ENCODE measurements at regions not wholly inside any gene's neighbourhood (a gene's known extent, or its start where the extent isn't known, plus 50 kb on each side); places are given as distances from the start of the nearest gene placed in this dataset.

DNA sequence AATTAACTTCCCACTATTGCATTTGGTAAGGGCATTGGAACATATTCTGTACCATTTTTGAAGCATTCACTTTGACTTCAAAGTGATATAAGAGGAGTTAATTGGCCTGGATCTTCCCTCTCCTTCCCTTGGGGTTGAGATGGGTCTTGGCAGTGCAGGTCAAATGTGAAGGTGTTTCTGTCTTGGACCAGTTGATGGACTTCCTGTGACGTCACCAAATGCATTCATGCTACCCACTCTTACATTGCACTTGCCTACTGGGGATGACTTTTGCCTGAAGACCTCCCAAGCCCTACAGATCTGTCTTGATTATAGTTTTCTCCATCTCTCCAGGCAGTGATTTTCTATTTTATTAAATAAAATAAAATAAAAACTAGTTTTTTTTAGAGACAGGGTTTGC lies 221.5 kb downstream of the BUB3 start:
- FAIRE-seq, result no peak
- Histone ChIP-seq H3K27ac (ENCODE audit: extremely low read length, insufficient read depth, low read length) (no peak overlapping the region), H3K9ac (ENCODE audit: insufficient read depth, low read depth, low read length) (no peak overlapping the region), H3K36me3 (replicated peaks in 1 of 2; ENCODE audit: control insufficient read depth in 1 of 2, insufficient read depth in 2 of 2, low read length in 2 of 2) (no peaks in the 10 kb centered on the region), H3K9me3 (ENCODE audit: low read length) (no peaks in the 10 kb centered on the region), H4K20me1 (ENCODE audit: insufficient read depth, low read length) (no peaks in the 10 kb centered on the region), H3K4me1 (ENCODE audit: insufficient read depth, low read length) (peaks cover 17% of the 10 kb centered on the region), H2AFZ (ENCODE audit: low read length) (no peak overlapping the region), H3K27me3 (ENCODE audit: control insufficient read depth in 1 of 2, insufficient read depth in 2 of 2, low read length in 2 of 2) (peaks cover 2 to 6% of the 10 kb centered on the region in 2 experiments; a peak in 3 of 5 replicates), H3K4me2 (ENCODE audit: low read depth, low read length) (no peak overlapping the region), H3K79me2 (ENCODE audit: insufficient read depth, low read length) (no peaks in the 10 kb centered on the region), H3K4me3 (replicated peaks in 1 of 3; ENCODE audit: insufficient read depth in 1 of 3, low read depth in 2 of 3, low read length in 3 of 3) (no peak overlapping the region)
- in situ Hi-C loops (cut with HindIII; ENCODE audit: extremely low pct_ligation_motif_present, low pct_unique_long_range_greater_than_20kb), result loop anchor here (5.0 kb wide), 1 partner anchor 243 kb away; no protein-coding TSS in a partner anchor
- intact Hi-C loops (cut with micrococcal nuclease; ENCODE audit: unreplicated experiment), result no loop called here
- no peak for ATAC-seq
- BruUV-seq (replicated peaks), result no TSS peak
- WGBS (ENCODE audit: low lambda C conversion rate), result 33% methylated on average over 1 of the region's 1 CpG
- CTCF ChIA-PET (ENCODE audit: low intra/inter-chr PET ratio, low total read pairs), result no interaction called here
- no peak for DNase-seq (ENCODE audit: low spot score)
- POLR2A ChIA-PET, result no interaction called here
- no peak for TF ChIP-seq POLR2AphosphoS5 (IDR thresholded peaks at IDR 0.05; ENCODE audit: low read depth, low read length)
- peak; percentile 96 for TF ChIP-seq CREB1 (IDR thresholded peaks at IDR 0.05)
- TF ChIP-seq CREB1 (CRISPR knock-in tag; IDR thresholded peaks at IDR 0.05), result no peak
- TF ChIP-seq ATF7 (IDR thresholded peaks at IDR 0.05), result peak; percentile 85
- no peak for TF ChIP-seq ATF7 (CRISPR knock-in tag; IDR thresholded peaks at IDR 0.05)

DNA sequence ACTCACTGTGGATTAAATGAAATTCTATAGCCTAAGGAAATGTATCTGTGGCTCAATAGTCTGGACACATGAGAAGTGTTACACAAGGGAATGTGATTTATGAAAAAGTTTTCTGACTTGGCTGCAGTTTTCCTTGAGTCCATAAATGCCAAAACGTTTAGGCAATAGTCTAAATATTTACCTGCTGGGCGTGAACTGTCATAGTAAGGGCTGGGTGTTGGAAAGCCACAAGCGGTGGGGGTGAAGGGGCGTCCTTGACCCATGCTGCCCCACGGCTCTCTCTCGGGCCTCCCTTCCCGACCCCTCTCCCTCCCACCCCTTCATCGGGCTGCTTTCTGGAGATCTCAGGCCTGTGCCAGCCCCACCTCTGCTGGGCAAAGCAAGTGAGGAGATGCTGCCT lies 223.7 kb downstream of the BUB3 start:
- ChIA-PET POLR2A (no interaction called here), CTCF (ENCODE audit: low intra/inter-chr PET ratio, low total read pairs) (no interaction called here)
- peak; percentile 68 for ATAC-seq
- no peak overlapping the region for H3K4me3 ChIP-seq (replicated peaks in 1 of 3; ENCODE audit: insufficient read depth in 1 of 3, low read depth in 2 of 3, low read length in 3 of 3)
- no peak overlapping the region for H3K9ac ChIP-seq (ENCODE audit: insufficient read depth, low read depth, low read length)
- in situ Hi-C loops (cut with HindIII; ENCODE audit: extremely low pct_ligation_motif_present, low pct_unique_long_range_greater_than_20kb), result loop anchor here (5.0 kb wide), 1 partner anchor 246 kb away; no protein-coding TSS in a partner anchor
- H2AFZ ChIP-seq (ENCODE audit: low read length), result no peak overlapping the region
- H3K4me1 ChIP-seq (ENCODE audit: insufficient read depth, low read length), result peaks cover 17% of the 10 kb centered on the region
- intact Hi-C loops (cut with micrococcal nuclease; ENCODE audit: unreplicated experiment), result no loop called here
- no peak overlapping the region for H3K4me2 ChIP-seq (ENCODE audit: low read depth, low read length)
- no TSS peak for BruUV-seq (replicated peaks)
- peaks cover 2 to 10% of the 10 kb centered on the region in 2 experiments; a peak in 3 of 5 replicates for H3K27me3 ChIP-seq (ENCODE audit: control insufficient read depth in 1 of 2, insufficient read depth in 2 of 2, low read length in 2 of 2)
- DNase-seq (ENCODE audit: low spot score), result peak; percentile 34
- no peak overlapping the region for H3K27ac ChIP-seq (ENCODE audit: extremely low read length, insufficient read depth, low read length)
- WGBS (ENCODE audit: low lambda C conversion rate), result 0% methylated on average over 1 of the region's 8 CpGs
- no peaks in the 10 kb centered on the region for H3K36me3 ChIP-seq (replicated peaks in 1 of 2; ENCODE audit: control insufficient read depth in 1 of 2, insufficient read depth in 2 of 2, low read length in 2 of 2)
- no peaks in the 10 kb centered on the region for H3K79me2 ChIP-seq (ENCODE audit: insufficient read depth, low read length)
- H3K9me3 ChIP-seq (ENCODE audit: low read length), result no peaks in the 10 kb centered on the region
- FAIRE-seq, result no peak
- H4K20me1 ChIP-seq (ENCODE audit: insufficient read depth, low read length), result no peaks in the 10 kb centered on the region
- 0 out of 2 replicates have a peak, but pooled peaks have one; percentile 16 for TF ChIP-seq GATAD2A (CRISPR knock-in tag; IDR thresholded peaks at IDR 0.05)
- no peak for TF ChIP-seq BRCA1 (CRISPR knock-in tag; IDR thresholded peaks at IDR 0.05)
- peak; percentile 65 for TF ChIP-seq ZNF121 (CRISPR knock-in tag; IDR thresholded peaks at IDR 0.05)
- TF ChIP-seq, protein P1, sequence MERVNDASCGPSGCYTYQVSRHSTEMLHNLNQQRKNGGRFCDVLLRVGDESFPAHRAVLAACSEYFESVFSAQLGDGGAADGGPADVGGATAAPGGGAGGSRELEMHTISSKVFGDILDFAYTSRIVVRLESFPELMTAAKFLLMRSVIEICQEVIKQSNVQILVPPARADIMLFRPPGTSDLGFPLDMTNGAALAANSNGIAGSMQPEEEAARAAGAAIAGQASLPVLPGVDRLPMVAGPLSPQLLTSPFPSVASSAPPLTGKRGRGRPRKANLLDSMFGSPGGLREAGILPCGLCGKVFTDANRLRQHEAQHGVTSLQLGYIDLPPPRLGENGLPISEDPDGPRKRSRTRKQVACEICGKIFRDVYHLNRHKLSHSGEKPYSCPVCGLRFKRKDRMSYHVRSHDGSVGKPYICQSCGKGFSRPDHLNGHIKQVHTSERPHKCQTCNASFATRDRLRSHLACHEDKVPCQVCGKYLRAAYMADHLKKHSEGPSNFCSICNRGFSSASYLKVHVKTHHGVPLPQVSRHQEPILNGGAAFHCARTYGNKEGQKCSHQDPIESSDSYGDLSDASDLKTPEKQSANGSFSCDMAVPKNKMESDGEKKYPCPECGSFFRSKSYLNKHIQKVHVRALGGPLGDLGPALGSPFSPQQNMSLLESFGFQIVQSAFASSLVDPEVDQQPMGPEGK (CRISPR knock-in tag; IDR thresholded peaks at IDR 0.05), result 0 out of 2 replicates have a peak, but pooled peaks have one; percentile 17
- peak; percentile 43; the same call in 1 of the 2 replicates for TF ChIP-seq RARA (CRISPR knock-in tag; IDR thresholded peaks at IDR 0.05)
- TF ChIP-seq, protein P2, sequence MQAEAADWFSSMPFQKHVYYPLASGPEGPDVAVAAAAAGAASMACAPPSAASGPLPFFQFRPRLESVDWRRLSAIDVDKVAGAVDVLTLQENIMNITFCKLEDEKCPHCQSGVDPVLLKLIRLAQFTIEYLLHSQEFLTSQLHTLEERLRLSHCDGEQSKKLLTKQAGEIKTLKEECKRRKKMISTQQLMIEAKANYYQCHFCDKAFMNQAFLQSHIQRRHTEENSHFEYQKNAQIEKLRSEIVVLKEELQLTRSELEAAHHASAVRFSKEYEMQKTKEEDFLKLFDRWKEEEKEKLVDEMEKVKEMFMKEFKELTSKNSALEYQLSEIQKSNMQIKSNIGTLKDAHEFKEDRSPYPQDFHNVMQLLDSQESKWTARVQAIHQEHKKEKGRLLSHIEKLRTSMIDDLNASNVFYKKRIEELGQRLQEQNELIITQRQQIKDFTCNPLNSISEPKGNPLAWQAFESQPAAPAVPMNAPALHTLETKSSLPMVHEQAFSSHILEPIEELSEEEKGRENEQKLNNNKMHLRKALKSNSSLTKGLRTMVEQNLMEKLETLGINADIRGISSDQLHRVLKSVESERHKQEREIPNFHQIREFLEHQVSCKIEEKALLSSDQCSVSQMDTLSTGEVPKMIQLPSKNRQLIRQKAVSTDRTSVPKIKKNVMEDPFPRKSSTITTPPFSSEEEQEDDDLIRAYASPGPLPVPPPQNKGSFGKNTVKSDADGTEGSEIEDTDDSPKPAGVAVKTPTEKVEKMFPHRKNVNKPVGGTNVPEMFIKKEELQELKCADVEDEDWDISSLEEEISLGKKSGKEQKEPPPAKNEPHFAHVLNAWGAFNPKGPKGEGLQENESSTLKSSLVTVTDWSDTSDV (CRISPR knock-in tag; IDR thresholded peaks at IDR 0.05), result no peak
- TF ChIP-seq NR2F6 (IDR thresholded peaks at IDR 0.05), result peak; percentile 73
- TF ChIP-seq NR2F6 (CRISPR knock-in tag; IDR thresholded peaks at IDR 0.05), result peak; percentile 72
- no peak for TF ChIP-seq ZNF564 (CRISPR knock-in tag; IDR thresholded peaks at IDR 0.05)
- TF ChIP-seq, protein P3, sequence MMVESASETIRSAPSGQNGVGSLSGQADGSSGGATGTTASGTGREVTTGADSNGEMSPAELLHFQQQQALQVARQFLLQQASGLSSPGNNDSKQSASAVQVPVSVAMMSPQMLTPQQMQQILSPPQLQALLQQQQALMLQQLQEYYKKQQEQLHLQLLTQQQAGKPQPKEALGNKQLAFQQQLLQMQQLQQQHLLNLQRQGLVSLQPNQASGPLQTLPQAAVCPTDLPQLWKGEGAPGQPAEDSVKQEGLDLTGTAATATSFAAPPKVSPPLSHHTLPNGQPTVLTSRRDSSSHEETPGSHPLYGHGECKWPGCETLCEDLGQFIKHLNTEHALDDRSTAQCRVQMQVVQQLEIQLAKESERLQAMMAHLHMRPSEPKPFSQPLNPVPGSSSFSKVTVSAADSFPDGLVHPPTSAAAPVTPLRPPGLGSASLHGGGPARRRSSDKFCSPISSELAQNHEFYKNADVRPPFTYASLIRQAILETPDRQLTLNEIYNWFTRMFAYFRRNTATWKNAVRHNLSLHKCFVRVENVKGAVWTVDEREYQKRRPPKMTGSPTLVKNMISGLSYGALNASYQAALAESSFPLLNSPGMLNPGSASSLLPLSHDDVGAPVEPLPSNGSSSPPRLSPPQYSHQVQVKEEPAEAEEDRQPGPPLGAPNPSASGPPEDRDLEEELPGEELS (CRISPR knock-in tag; IDR thresholded peaks at IDR 0.05), result peak; percentile 36; the same call in 1 of the 2 replicates
- peak; percentile 76 for TF ChIP-seq BCL6 (CRISPR knock-in tag; IDR thresholded peaks at IDR 0.05)

Data from HepG2 (cell line).